ENCODE measurements at regions not wholly inside any gene's neighbourhood (a gene's known extent, or its start where the extent isn't known, plus 50 kb on each side); places are given as distances from the start of the nearest gene placed in this dataset.

DNA sequence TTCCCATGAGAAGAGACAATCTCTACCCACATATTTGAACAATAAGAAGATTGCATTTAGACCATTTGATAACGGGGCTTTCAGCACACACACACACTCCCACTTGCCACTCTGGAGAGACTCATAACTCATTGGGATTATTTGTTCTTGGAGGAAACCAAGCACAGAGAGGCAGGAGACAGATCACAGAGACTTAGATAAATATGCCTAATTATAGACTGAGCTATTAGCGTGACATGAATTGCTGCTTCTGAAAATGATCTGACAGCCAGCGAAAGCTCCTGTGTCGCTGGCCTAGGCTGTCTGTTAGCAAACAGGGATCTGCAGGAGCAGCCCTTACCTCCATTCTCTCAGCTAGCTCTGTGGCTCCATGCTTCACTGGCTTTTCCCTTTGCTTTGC is 111.4 kb downstream of the CCNA1 start:
- H3K4me3 ChIP-seq = no peak overlapping the region
- intact Hi-C loops (cut with DNase I) = no loop called here
- H3K4me1 ChIP-seq = peaks cover 0 to 16% (median 5%) of the 10 kb centered on the region in 9 donors
- ATAC-seq (peak in 7 of 8 donors; percentile 47 to 94 (median 86)), DNase-seq (peak in 1 of 2 donors; percentile 6)
- no peak for TF ChIP-seq CTCF (IDR thresholded peaks at IDR 0.05)
- no peaks in the 10 kb centered on the region for H3K36me3 ChIP-seq
- 16 to 25% methylated on average over 4 of the region's 4 CpGs for WGBS, 2 donors
- peaks cover 0 to 15% (median 7%) of the 10 kb centered on the region in 11 donors for H3K9me3 ChIP-seq
- peak overlapping the region in 7 of 10 donors; percentile 1 to 64 (median 45) for H3K27ac ChIP-seq
- H3K27me3 ChIP-seq = no peaks in the 10 kb centered on the region

DNA sequence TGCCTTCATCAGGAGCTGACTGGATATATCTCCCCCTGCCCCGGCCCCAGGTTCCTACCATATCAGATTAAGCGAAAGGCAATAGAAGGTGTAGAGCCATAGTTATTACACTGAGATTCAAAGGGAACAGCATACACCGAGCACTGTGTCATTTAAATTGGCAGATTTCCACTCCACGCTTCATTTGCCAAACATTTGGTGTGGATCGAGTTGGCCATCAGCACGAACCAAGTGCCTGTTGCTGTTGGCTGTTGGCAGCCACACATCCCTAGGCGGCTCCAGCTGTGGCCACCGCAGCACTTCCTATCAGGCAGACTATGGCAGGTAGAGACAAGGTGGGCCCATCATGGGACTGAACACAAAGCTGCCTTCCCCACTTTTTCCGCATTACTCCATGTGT is 115.8 kb downstream of the CCNA1 start:
- no peak for TF ChIP-seq CTCF (IDR thresholded peaks at IDR 0.05)
- DNase-seq (peak; percentile 8 to 15), ATAC-seq (peak in 4 of 8 donors; percentile 42 to 67 (median 54))
- Histone ChIP-seq H3K27ac (no peak overlapping the region), H3K4me1 (peaks cover 0 to 14% (median 5%) of the 10 kb centered on the region in 9 donors), H3K9me3 (no peaks in the 10 kb centered on the region), H3K4me3 (no peak overlapping the region), H3K36me3 (no peaks in the 10 kb centered on the region), H3K27me3 (no peaks in the 10 kb centered on the region)
- 32 to 45% methylated on average over 9 of the region's 9 CpGs for WGBS, 2 donors
- intact Hi-C loops (cut with DNase I) = loop anchor here in 1 of 10 donors (5.0 kb wide), 1 partner anchor 124 kb away; the partner anchor contains the start of gene SERTM1

DNA sequence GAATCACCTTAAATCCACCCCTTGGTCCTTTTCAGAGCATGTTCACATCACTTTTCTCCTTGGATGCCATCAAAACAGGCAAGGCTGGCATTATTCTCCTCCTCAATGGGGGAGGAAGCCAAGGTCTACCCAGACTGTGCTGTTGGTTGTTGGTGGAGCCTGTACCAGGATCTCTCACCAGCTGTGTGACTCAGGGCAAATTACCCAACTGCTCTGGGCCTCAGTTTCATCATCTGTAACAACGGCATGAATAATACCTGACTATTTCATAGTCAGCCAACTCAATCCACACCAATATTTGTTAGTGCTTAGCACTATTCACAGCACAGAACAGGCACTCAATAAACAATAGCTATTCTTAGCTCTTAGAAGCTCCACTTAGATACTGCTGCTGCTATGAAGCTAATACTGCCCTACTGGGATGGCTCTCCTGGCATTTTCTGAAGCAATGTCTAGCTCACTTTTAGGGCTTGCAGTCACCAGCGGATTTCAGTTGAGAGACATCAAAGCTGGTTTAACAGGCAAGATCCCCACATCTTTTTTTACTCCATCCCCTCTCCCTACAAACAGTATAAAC is 116.9 kb downstream of the CCNA1 start:
- ATAC-seq = peak in 1 of 8 donors; percentile 32

GRCh38 chr13:36549755-36550154 is 117.5 kb downstream of the CCNA1 start:
- H3K4me1 ChIP-seq = peaks cover 0 to 9% (median 0%) of the 10 kb centered on the region in 9 donors
- H3K4me3 ChIP-seq = no peak overlapping the region
- DNase-seq (peak in 1 of 2 donors; percentile 28), ATAC-seq (peak in 4 of 8 donors; percentile 9 to 63 (median 32))
- H3K27ac ChIP-seq = no peak overlapping the region
- no peak for TF ChIP-seq CTCF (IDR thresholded peaks at IDR 0.05)
- no peaks in the 10 kb centered on the region for H3K9me3 ChIP-seq
- H3K36me3 ChIP-seq = no peaks in the 10 kb centered on the region
- no peaks in the 10 kb centered on the region for H3K27me3 ChIP-seq
- intact Hi-C loops (cut with DNase I) = loop anchor here in 1 of 10 donors (5.0 kb wide), 1 partner anchor 123 kb away; the partner anchor contains the start of gene SERTM1
- WGBS, 2 donors = 44 to 52% methylated on average over 7 of the region's 7 CpGs

More for the DNA sequence above, 116.9 kb downstream of the CCNA1 start:
- no peaks in the 10 kb centered on the region for H3K36me3 ChIP-seq
- WGBS, 2 donors = 82 to 90% methylated on average over 2 of the region's 2 CpGs
- no peak for DNase-seq
- peaks cover 0 to 9% (median 4%) of the 10 kb centered on the region in 9 donors for H3K4me1 ChIP-seq
- TF ChIP-seq CTCF (IDR thresholded peaks at IDR 0.05) = no peak
- intact Hi-C loops (cut with DNase I) = loop anchor here in 1 of 10 donors (5.0 kb wide), 1 partner anchor 123 kb away; the partner anchor contains the start of gene SERTM1
- no peak overlapping the region for H3K27ac ChIP-seq
- no peak overlapping the region for H3K4me3 ChIP-seq
- H3K9me3 ChIP-seq = no peaks in the 10 kb centered on the region
- no peaks in the 10 kb centered on the region for H3K27me3 ChIP-seq

Measured in heart right ventricle (tissue), 16 donors.